Mesodermal cell (in vitro differentiated cells): ENCODE measurements at regions not wholly inside any gene's neighbourhood (a gene's known extent, or its start where the extent isn't known, plus 50 kb on each side); places are given as distances from the start of the nearest gene placed in this dataset.

Source experiments
- H3K27ac ChIP-seq: 2 replicates; pipeline ENCODE4 v1.7.0; 2013; ENCODE audit warnings: mild to moderate bottlenecking, low read depth, low read length, moderate library complexity; ENCODE audit not compliant: severe bottlenecking
- H3K36me3 ChIP-seq: 2 replicates; pipeline ENCODE4 v1.7.1; 2013; ENCODE audit warnings: mild to moderate bottlenecking, low read length, moderate library complexity; ENCODE audit not compliant: control insufficient read depth, insufficient read depth
- H3K4me1 ChIP-seq: one replicate; pipeline ENCODE4 v1.7.1; 2013; ENCODE audit warnings: mild to moderate bottlenecking, low read length; ENCODE audit not compliant: insufficient read depth, control insufficient read depth, poor library complexity, severe bottlenecking
- H3K4me3 ChIP-seq: 2 replicates; pipeline ENCODE4 v1.7.0; 2013; ENCODE audit warnings: low read length, control low read depth, mild to moderate bottlenecking; ENCODE audit not compliant: insufficient read depth, poor library complexity, severe bottlenecking; ENCODE audit errors: extremely low read depth
- H3K9me3 ChIP-seq: 2 replicates; pipeline ENCODE4 v1.7.1; 2013; ENCODE audit warnings: mild to moderate bottlenecking, low read length, moderate library complexity; ENCODE audit not compliant: control insufficient read depth
- WGBS, 2 experiments: methylation state at CpG; one replicate each; pipeline ENCODE4 v1.1.5; 2013; ENCODE audit warnings: missing lambda C conversion rate in 2 of 2; ENCODE audit not compliant: insufficient coverage in 2 of 2; 5-methylcytosine and 5-hydroxymethylcytosine counted together

- Histone ChIP-seq H3K4me3 (no peak overlapping the region), H3K36me3 (no peaks in the 10 kb centered on the region), H3K27ac (no peak overlapping the region), H3K4me1 (peaks cover 13% of the 10 kb centered on the region), H3K9me3 (peaks cover under 1% of the 10 kb centered on the region)
- 72 to 75% methylated on average over 2 of the region's 4 CpGs for WGBS, 2 experiments
Observed at GRCh38 chr4:159425737-159426305, 322.9 kb downstream of the RAPGEF2 start.

GRCh38 chr4:159428293-159428692, 325.4 kb downstream of the RAPGEF2 start:
- no peak overlapping the region for H3K4me3 ChIP-seq
- peaks cover 13% of the 10 kb centered on the region for H3K4me1 ChIP-seq
- 100% methylated on average over 1 to 2 of the region's 5 CpGs for WGBS, 2 experiments
- H3K36me3 ChIP-seq, result no peaks in the 10 kb centered on the region
- H3K27ac ChIP-seq, result no peak overlapping the region
- H3K9me3 ChIP-seq, result no peaks in the 10 kb centered on the region

- H3K27ac ChIP-seq, result no peak overlapping the region
- no peaks in the 10 kb centered on the region for H3K36me3 ChIP-seq
- H3K4me3 ChIP-seq, result no peak overlapping the region
- no peaks in the 10 kb centered on the region for H3K9me3 ChIP-seq
- WGBS, 2 experiments, result 76 to 82% methylated on average over 4 of the region's 6 CpGs
- peaks cover 13% of the 10 kb centered on the region for H3K4me1 ChIP-seq
Observed at GRCh38 chr4:159428975-159429692, 326.3 kb downstream of the RAPGEF2 start.

- no peaks in the 10 kb centered on the region for H3K36me3 ChIP-seq
- peaks cover 13% of the 10 kb centered on the region for H3K4me1 ChIP-seq
- no CpG with 5 or more reads among the region's 3 CpGs for WGBS, 2 experiments
- no peak overlapping the region for H3K27ac ChIP-seq
- no peaks in the 10 kb centered on the region for H3K9me3 ChIP-seq
- H3K4me3 ChIP-seq, result no peak overlapping the region
Observed at GRCh38 chr4:159429693-159430035, 326.8 kb downstream of the RAPGEF2 start.

GRCh38 chr4:159430896-159431295, 328.0 kb downstream of the RAPGEF2 start:
- Histone ChIP-seq H3K36me3 (no peaks in the 10 kb centered on the region), H3K27ac (no peak overlapping the region), H3K9me3 (no peaks in the 10 kb centered on the region), H3K4me1 (peaks cover 9% of the 10 kb centered on the region), H3K4me3 (no peak overlapping the region)
- WGBS, 2 experiments, result 95% methylated on average over 3 of the region's 5 CpGs; no CpG with 5 or more reads in 1 of the 2 experiments

- H3K36me3 ChIP-seq, result no peaks in the 10 kb centered on the region
- peaks cover 6% of the 10 kb centered on the region for H3K4me1 ChIP-seq
- H3K9me3 ChIP-seq, result no peaks in the 10 kb centered on the region
- no peak overlapping the region for H3K27ac ChIP-seq
- 77 to 90% methylated on average over 1 to 2 of the region's 3 CpGs for WGBS, 2 experiments
- no peak overlapping the region for H3K4me3 ChIP-seq
Observed at GRCh38 chr4:159432436-159432835, 329.6 kb downstream of the RAPGEF2 start.

GRCh38 chr4:159433337-159433736, 330.5 kb downstream of the RAPGEF2 start:
- Histone ChIP-seq H3K36me3 (no peaks in the 10 kb centered on the region), H3K4me1 (peaks cover 6% of the 10 kb centered on the region)
- WGBS, 2 experiments, result 90% methylated on average over 2 of the region's 3 CpGs; no CpG with 5 or more reads in 1 of the 2 experiments

GRCh38 chr4:159434114-159434870, 331.4 kb downstream of the RAPGEF2 start:
- Histone ChIP-seq H3K4me3 (no peak overlapping the region), H3K9me3 (no peaks in the 10 kb centered on the region), H3K4me1 (peaks cover under 1% of the 10 kb centered on the region), H3K27ac (no peak overlapping the region), H3K36me3 (no peaks in the 10 kb centered on the region)
- WGBS, 2 experiments, result 100% methylated on average over 1 of the region's 4 CpGs; no CpG with 5 or more reads in 1 of the 2 experiments

More at GRCh38 chr4:159433337-159433736, 330.5 kb downstream of the RAPGEF2 start:
- H3K27ac ChIP-seq, result no peak overlapping the region
- H3K4me3 ChIP-seq, result no peak overlapping the region
- H3K9me3 ChIP-seq, result no peaks in the 10 kb centered on the region

- Histone ChIP-seq H3K4me3 (no peak overlapping the region), H3K27ac (no peak overlapping the region), H3K4me1 (no peaks in the 10 kb centered on the region), H3K9me3 (no peaks in the 10 kb centered on the region), H3K36me3 (no peaks in the 10 kb centered on the region)
- WGBS, 2 experiments, result 90 to 97% methylated on average over 4 to 6 of the region's 8 CpGs
Observed at GRCh38 chr4:159434871-159435241, 332.0 kb downstream of the RAPGEF2 start.

- WGBS, 2 experiments, result 100% methylated on average over 3 of the region's 3 CpGs; no CpG with 5 or more reads in 1 of the 2 experiments
- no peak overlapping the region for H3K27ac ChIP-seq
- no peaks in the 10 kb centered on the region for H3K4me1 ChIP-seq
- H3K9me3 ChIP-seq, result no peaks in the 10 kb centered on the region
- H3K4me3 ChIP-seq, result no peak overlapping the region
- no peaks in the 10 kb centered on the region for H3K36me3 ChIP-seq
Observed at GRCh38 chr4:159435561-159436023, 332.7 kb downstream of the RAPGEF2 start.
